GM19452 (cell line): ENCODE measurements at regions not wholly inside any gene's neighbourhood (a gene's known extent, or its start where the extent isn't known, plus 50 kb on each side); places are given as distances from the start of the nearest gene placed in this dataset.

Source experiments
- ATAC-seq: cut with Tn5 transposase; IDR thresholded peaks from one replicate; pipeline ENCODE4 v1.9.1; 2021; ENCODE audit not compliant: unreplicated experiment

GRCh38 chr3:117534138-117534537 is 824.6 kb downstream of the TUSC7 start:
- no peak for ATAC-seq

GRCh38 chr3:117536006-117536405 is 826.4 kb downstream of the TUSC7 start:
- no peak for ATAC-seq

- no peak for ATAC-seq
Observed at GRCh38 chr3:117537949-117538348, 828.4 kb downstream of the TUSC7 start.

GRCh38 chr3:117539729-117540128 is 830.1 kb downstream of the TUSC7 start:
- ATAC-seq: no peak

GRCh38 chr3:117540597-117540996 is 831.0 kb downstream of the TUSC7 start:
- ATAC-seq: no peak

GRCh38 chr3:117541721-117542120 is 832.1 kb downstream of the TUSC7 start:
- ATAC-seq: no peak

- no peak for ATAC-seq
Observed at GRCh38 chr3:117543521-117543920, 833.9 kb downstream of the TUSC7 start.

GRCh38 chr3:117545484-117545883 is 835.9 kb downstream of the TUSC7 start:
- ATAC-seq: no peak

GRCh38 chr3:117547956-117548550 is 838.5 kb downstream of the TUSC7 start:
- no peak for ATAC-seq

- ATAC-seq: no peak
Observed at GRCh38 chr3:117548600-117548999, 839.0 kb downstream of the TUSC7 start.

GRCh38 chr3:117549716-117550115 is 840.1 kb downstream of the TUSC7 start:
- ATAC-seq: no peak

GRCh38 chr3:117550766-117551165 is 841.2 kb downstream of the TUSC7 start:
- no peak for ATAC-seq

GRCh38 chr3:117553461-117553860 is 843.9 kb downstream of the TUSC7 start:
- ATAC-seq: peak; percentile 82

- no peak for ATAC-seq
Observed at GRCh38 chr3:117556646-117557407, 847.2 kb downstream of the TUSC7 start.

GRCh38 chr3:117557464-117558090 is 848.0 kb downstream of the TUSC7 start:
- no peak for ATAC-seq

- no peak for ATAC-seq
Observed at GRCh38 chr3:117558681-117559080, 849.1 kb downstream of the TUSC7 start.

- ATAC-seq: no peak
Observed at GRCh38 chr3:117562000-117562399, 852.4 kb downstream of the TUSC7 start.

GRCh38 chr3:117563063-117563462 is 853.5 kb downstream of the TUSC7 start:
- no peak for ATAC-seq

GRCh38 chr3:117565777-117566176 is 856.2 kb downstream of the TUSC7 start:
- ATAC-seq: no peak

GRCh38 chr3:117566926-117567325 is 857.3 kb downstream of the TUSC7 start:
- ATAC-seq: no peak

GRCh38 chr3:117567382-117567781 is 857.8 kb downstream of the TUSC7 start:
- no peak for ATAC-seq

- ATAC-seq: no peak
Observed at GRCh38 chr3:117567906-117568305, 858.3 kb downstream of the TUSC7 start.
